IPS-18c (cell line): ENCODE measurements at regions not wholly inside any gene's neighbourhood (a gene's known extent, or its start where the extent isn't known, plus 50 kb on each side); places are given as distances from the start of the nearest gene placed in this dataset.
"Not testable (repeated sequence)": the region's sequence is repeated elsewhere in the genome, so short reads cannot be mapped to it uniquely, and the experiment has no call there.

ENCODE experiments used
- H3K4me3 ChIP-seq: 2 replicates; pipeline ENCODE4 v1.7.0; 2013; ENCODE audit warnings: low read depth, mild to moderate bottlenecking, low read length, moderate library complexity; ENCODE audit not compliant: insufficient read depth
- H3K9me3 ChIP-seq: one replicate; pipeline ENCODE4 v1.6.1; 2013; ENCODE audit warnings: mild to moderate bottlenecking, low read length, moderate library complexity; ENCODE audit not compliant: control insufficient read depth, insufficient read depth

DNA sequence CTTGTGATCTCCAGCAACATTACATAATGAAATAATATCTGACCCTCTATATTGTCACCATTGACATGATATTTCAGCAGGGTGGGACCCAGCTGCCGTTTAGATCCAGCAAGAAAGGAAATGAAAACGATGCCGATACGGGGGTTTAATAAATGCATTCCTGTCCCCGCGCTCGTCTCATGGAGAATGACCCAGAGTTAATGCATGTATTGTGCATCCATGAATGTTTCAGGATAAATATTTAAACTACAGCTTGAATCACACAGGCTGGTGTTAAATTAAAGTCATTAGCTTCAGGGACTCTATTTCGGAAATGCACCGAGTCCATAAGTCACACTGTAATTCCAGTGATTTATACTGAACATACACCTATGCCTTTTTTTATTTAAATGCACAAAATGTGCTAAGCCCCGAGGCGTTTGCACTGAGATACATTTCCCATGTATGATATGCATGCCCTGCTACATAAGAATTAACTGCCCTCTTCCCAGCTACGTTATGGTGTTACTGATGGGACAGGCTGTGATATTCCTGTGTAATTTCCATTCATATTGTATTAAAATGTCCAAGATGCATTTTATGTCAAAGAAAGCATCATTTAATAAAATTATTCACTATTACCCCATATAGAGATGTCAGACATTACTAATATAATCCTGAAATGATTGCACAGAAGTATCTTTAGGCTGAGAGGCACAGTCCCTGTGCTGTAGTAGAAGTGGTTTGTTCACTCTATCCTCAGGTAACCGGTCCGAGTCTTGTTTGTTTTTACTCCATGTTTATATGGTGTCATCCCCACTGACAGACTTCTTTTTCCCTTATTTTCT lies 109.3 kb upstream of the ZNF516 start:
- Histone ChIP-seq H3K4me3 (no peak overlapping the region), H3K9me3 (no peaks in the 10 kb centered on the region)

DNA sequence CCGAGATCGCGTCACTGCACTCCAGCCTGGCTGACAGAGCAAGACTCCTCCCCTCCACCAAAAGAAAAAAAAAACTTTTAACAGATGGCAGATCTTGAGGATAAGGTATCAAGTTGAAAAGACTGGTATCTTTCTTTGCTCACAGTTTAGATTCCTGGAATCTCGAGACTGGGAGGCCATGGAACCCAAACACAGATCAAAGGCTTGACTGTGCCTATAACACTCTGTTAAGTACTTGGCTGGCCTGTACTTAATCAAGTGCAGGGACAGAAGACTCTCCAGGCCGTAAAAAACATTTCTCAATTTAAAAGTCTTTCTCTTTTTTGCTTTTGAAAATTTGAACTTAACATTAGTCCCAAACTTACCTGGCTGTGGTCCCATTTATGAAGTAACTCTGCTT lies 107.1 kb upstream of the ZNF516 start:
- no peak overlapping the region for H3K4me3 ChIP-seq
- no peaks in the 10 kb centered on the region for H3K9me3 ChIP-seq

DNA sequence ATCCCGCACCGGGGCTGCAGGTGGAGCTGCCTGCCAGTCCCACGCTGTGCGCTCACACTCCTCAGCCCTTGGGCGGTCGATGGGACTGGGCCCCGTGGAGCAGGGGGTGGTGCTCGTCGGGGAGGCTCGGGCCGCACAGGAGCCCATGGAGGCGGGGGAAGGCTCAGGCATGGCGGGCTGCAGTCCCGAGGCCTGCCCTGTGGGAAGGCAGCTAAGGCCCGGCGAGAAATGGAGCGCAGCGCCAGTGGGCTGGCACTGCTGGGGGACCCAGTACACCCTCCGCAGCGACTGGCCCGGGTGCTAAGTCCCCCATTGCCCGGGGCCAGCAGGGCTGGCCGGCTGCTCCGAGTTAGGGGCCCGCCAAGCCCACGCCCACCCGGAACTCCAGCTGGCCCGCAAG lies 105.0 kb upstream of the ZNF516 start:
- not testable (repeated sequence) for H3K4me3 ChIP-seq, H3K9me3 ChIP-seq

DNA sequence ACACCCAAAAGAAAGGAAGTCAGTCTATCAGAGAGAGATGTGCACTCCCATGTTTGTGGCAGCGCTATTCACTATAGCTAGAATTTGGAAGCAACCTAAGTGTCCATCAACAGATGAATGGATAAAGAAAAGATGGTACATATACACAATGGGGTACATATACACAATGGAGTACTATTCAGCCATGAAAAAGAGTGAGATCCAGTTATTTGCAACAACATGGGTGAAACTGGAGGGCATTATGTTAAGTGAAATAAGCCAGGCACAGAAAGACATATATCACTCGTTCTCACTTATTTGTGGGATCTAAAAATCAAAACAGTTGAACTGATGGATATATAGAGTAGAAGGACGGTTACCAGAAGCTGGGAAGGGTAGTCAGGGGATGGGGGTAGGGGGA lies 99.9 kb upstream of the ZNF516 start:
- no peaks in the 10 kb centered on the region for H3K9me3 ChIP-seq

DNA sequence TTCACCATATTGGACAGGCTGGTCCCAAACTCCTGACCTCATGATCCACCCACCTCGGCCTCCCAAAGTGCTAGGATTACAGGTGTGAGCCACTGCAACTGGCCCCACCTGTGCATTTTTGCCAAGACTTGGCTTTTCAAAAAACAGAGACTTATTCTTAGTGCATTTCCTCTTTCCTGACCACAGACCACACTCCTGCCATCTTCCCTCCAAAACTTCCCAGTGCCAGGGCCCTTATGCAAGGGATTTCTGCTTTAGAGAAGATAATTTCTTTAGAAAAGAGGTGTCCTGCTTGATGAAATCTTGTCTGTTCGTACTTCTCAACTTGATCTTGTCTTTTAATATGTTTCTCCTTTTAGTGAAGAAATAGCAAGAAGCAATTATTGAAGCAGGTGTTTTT lies 98.8 kb upstream of the ZNF516 start:
- Histone ChIP-seq H3K9me3 (no peaks in the 10 kb centered on the region), H3K4me3 (no peak overlapping the region)

More for the DNA sequence above, 99.9 kb upstream of the ZNF516 start:
- H3K4me3 ChIP-seq, result no peak overlapping the region

DNA sequence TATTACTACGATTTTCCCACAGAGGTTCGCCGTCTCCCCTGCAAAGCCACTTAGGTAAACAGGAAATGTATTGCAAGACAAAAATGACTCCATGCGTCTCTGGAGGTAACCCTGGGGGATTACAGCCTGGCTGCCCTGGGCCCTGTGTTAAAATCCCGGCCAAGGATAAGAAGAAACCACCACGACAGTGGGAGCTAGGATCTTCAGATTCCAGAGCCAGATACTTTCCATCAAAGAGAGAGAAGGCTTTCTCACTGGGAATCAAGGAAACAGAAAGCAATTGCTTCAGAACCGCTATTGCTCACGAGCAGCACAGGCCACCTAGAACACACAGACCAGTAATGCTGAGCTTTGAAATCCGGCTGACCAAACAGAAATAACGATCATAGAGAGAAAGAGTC lies 97.9 kb upstream of the ZNF516 start:
- H3K9me3 ChIP-seq, result no peaks in the 10 kb centered on the region
- no peak overlapping the region for H3K4me3 ChIP-seq

DNA sequence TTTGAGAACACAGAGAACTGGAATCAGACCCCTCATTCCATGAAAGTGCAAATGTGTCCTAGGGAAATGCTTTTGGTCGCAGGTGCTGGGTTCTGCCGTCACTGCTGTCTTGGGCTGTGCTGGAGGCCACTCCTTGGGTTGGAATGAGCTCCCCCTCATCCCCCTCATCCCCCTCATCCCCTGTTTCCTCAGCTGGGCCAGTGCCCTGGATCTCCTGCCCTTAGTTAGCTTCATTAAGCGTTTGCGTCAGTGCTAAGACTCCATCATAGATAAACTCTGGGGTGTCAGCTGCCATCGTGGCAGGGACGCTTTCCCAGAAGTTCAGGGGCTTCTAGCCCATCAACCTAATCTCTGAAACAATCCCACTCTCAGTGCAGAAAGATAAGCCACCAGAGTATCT lies 97.1 kb upstream of the ZNF516 start:
- peaks cover 3% of the 10 kb centered on the region for H3K9me3 ChIP-seq
- no peak overlapping the region for H3K4me3 ChIP-seq

DNA sequence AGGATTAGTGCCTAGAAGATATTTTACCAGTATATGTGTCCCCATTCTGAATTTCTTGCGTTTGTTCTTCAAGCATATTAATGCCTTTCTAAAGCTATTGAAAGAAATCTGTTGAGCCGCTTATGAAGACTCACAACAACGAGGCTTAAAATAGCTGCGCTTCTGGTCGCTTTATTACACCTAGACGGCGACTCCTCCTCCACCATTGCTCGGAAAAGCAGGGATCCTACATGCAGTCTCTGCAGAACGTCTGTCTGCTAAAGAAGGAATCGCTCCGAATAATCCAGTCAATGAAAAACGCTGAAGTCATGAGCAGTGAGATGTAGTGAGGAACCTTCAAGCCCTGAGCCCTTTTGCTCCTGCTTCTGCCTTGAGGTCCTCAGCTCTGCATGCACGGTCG lies 94.8 kb upstream of the ZNF516 start:
- Histone ChIP-seq H3K9me3 (peaks cover 3% of the 10 kb centered on the region), H3K4me3 (no peak overlapping the region)

DNA sequence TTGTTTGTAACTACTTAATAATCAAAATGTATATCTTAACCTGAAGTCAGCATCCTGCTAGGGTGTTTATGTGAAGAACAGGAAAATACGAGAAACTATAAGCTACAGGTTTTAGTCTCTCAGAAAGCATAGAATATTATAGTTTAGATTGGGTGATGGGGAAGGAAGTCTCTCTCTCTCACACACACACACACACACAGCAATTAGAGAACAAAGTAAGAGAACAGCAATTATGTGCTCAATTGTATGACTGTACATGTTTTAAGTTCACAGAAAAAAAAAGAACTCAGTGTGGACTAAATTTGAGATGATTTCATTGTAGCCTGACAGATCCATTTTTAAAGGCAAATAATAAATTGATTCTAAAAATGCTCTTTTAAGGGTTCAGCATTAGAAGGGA lies 94.3 kb upstream of the ZNF516 start:
- Histone ChIP-seq H3K4me3 (no peak overlapping the region), H3K9me3 (peaks cover 3% of the 10 kb centered on the region)

DNA sequence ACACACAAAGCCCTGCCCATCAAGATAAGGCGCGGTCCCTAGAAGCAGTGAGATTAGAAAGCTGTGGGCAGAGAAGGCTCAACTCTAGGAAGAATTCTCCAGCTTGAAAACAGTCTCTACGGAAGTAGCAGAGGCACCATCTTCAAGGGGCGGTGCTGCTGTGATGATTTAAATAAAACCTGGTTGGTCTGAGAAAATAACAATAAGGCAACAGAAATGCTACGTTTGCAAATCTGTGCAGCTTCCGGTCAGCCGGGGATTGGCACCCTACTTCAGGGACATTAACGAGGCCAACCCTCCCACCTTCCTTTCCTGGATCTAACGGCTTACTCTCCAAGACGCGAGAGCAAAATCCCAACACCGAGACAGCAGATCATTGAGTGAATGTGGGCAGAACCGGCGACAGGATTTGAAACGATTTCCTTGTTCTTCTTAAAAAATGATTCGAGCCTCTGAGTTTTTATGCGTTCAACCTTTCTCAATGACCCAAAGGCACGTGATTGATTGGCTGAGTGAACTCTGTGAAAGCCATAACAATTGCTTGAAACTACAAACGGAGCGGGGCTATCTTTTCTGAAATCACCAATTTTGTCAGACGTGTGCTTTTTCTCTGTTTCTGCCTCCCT lies 93.7 kb upstream of the ZNF516 start:
- Histone ChIP-seq H3K9me3 (peaks cover 3% of the 10 kb centered on the region), H3K4me3 (peak overlapping the region; percentile 17; the same call in 1 of the 2 replicates)

DNA sequence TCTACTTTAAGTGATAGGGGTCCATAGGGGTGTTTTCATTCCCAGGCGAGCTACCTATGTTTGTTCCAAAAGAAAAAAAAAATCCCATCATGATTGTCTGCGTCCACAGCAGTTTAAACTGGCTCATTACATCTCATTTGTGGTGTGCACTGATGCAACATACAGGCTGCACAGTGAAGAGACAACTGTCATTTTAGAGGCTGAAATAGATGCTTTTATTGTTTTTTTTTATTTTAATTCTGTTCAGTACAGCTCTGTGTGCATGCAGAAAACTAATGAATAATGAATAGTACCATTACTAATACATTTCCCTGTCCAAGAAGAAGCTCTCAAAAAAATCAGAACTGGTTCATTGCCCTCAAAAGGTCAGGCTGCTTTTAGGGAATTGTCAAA lies 92.8 kb upstream of the ZNF516 start:
- peaks cover 3% of the 10 kb centered on the region for H3K9me3 ChIP-seq
- no peak overlapping the region for H3K4me3 ChIP-seq

DNA sequence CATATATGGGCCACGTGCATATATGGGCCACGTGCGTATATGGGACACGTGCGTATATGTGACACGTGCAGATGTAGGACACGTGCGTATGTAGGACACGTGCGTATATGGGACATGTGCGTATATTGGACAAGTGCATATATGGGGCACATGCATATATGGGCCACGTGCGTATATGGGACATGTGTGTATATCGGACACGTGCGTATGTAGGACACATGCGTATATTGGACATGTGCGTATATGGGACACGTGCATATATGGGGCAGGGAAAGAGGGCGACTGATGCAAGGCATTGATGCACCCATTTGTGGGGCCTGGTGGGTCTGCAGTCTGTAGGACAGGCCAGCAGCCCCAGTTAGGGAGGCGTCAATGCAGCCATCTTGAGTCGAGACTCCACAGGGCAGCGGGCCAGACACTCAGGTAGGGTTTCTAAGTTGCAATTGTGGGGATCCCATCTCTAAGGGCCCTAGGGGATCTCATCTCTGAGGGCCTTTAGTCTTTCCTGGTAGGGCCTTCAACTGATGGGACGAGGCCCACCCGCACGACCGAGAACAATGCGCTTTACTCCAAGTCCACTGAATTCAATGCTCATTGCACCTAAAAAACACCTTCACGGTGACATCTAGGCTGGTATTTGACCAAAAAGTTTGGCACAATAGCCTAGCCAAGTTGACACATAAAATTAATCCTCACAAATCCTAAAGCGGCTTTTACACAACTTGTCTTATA lies 92.3 kb upstream of the ZNF516 start:
- H3K9me3 ChIP-seq, result peaks cover 3% of the 10 kb centered on the region
- no peak overlapping the region for H3K4me3 ChIP-seq

DNA sequence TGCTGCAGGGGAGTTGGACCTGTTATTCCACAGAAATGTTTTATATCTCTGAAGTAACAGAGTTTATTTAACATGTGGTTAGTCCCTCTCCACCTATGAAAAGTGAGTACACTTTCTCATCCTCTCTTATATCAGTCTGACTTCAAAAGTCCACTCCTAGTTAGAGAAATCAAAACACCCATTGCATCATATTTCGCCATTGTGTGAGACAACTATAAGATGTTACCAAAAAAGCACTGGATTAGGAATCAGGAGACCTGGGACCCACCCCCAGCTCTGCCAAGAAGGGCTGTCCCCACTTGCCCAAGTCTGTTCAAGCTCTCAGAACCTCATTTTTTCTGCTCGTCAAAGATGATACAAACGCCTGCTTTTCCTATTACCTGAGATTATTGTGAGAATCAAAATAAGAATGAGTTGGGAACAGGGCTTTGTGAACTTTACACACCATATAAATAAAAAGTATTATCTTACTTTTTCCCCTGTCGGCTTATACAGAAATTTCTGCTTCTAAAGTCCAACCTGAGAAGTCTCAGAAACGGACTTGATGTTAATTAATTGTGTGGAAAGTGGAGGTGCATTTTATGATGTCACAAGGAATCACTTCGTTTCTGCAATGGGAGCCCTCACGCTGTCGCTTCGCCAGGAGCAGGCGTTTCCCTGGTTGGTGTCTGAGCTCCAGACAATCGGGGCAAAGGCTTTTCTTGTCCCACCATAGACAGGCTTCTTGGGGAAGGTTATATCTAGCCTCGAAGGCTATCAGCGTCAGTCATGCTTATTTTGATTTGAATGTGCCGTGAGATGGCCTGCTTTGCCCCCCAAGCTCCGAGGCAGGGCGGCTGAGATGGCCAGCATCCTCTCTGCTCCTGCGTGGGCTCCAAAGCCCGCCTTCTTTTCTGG lies 89.6 kb upstream of the ZNF516 start:
- no peak overlapping the region for H3K4me3 ChIP-seq
- H3K9me3 ChIP-seq, result peaks cover 3% of the 10 kb centered on the region

DNA sequence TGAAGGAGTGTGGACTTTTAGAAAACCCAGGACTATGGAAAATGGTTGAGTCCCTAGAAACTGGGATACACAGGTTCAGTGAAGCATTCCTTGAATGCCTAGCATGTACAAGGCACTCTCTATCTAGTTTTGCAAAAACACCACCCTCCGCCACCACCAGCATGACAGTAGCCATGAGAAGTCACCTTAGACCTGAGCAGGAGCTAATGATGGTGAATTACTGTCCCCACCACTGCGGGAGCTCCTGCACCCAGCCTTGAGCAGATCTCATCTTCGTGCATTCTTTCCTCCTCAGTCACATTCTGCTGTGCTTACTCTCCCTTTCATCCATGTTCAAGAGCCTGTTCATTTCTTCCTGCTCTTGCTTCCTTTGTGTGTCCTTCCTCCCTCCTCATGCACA lies 86.2 kb upstream of the ZNF516 start:
- no peaks in the 10 kb centered on the region for H3K9me3 ChIP-seq
- H3K4me3 ChIP-seq, result no peak overlapping the region

DNA sequence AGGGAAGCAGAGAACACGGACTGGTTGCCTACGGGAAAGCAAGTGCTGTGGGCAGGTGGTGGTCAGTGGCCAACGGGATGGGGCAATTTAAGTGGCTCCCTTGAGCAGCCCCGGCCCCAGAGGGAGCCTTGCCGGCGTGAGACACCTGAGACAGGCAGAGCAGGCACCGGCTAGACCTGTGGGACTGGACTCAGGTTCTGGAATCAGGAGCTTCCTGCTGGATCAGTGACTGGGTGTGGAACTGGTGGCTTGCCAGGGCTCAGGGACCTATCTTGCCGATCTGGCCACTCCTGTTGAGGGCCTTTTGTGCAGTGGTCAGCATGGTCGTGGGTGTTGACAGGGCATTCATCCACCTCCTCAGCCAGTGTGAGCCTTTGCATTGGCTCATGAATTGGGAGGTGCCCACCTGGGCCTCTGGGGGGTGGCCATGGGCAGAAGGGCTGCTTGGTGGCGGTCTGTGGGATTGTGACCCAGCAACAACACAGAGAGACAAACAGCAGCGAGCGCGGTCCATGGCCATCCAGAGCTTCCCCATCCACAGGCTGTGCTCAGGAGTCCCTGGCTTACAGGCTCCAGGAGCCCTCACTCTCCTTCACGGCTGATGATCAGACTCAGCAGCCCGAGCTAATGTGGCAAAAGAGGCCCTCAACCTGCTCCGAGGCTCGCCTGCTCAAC lies 85.4 kb upstream of the ZNF516 start:
- H3K9me3 ChIP-seq, result no peaks in the 10 kb centered on the region
- H3K4me3 ChIP-seq, result no peak overlapping the region

DNA sequence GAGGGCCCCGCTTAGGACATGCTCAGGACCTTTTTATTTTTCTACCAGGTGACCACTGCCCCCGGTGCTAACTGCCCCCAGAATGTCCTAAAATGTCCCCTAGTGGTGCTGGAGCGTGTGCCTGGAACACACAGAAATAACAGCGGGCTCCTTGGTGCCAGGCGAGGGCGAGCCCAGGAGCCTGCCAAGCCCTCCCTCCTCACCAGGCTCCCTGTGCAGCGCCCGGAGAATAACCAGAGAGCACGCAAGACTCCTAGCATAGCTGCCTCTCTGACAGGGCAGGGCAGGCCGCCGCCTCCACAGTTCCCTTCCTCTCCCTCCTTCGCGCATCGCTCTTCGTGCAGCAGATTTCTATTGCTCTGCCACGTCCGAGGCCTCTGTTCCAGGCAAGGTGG lies 84.3 kb upstream of the ZNF516 start:
- no peaks in the 10 kb centered on the region for H3K9me3 ChIP-seq
- no peak overlapping the region for H3K4me3 ChIP-seq
